GM10266 (cell line): ENCODE measurements at regions not wholly inside any gene's neighbourhood (a gene's known extent, or its start where the extent isn't known, plus 50 kb on each side); places are given as distances from the start of the nearest gene placed in this dataset.

Source experiments
- DNase-seq: peaks from one replicate; pipeline ENCODE4 v3.0.0; 2012; ENCODE audit errors: extremely low spot score
- TF ChIP-seq, protein P1 (sequence below): IDR thresholded peaks from 2 replicates; pipeline ENCODE4 v1.5.1; 2012; ENCODE audit warnings: mild to moderate bottlenecking, low read depth; ENCODE audit not compliant: control insufficient read depth, insufficient read depth; ENCODE audit errors: missing control alignments

DNA sequence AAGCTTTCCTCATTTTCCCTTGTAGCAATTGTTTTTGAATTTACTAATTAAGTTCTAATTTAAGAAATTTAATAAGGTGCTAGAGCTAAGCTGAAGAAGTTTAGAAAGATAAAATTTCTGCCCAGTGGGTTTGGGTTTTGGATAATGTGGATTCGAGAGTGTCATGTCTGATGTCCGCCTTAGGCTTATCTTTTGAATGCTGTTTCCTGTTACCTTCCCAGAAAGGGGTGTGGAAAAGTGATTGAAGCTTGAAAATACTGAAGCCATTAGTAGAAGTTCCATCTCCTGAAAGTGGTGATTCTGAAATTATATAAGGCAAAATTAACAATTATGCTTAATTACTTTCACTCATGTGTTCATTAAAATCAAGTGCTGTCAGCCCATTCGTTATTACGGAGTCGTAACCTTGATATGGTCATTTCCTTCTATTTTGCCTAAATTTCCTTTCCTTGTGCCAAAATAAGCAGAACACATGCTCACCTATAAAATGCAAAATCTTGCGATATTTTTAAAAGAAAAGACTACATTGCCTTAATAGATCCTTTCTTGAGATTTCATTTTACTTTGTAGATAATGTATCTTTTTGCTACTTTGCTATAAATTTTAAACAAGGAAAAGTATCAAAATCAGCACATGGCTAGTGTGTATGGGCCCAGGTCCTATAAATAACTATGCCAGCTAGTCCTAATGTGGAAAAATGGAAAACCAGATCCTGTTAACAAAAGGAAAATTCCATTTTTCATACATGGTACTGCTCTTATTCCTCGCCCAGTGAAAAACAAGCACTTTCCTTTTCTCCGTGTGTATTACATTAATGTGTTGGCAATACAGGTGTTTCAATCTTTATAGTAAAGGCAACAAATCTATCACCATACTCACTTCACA is 97.3 kb downstream of the ICOS start:
- DNase-seq, result no peak
- TF ChIP-seq, protein P1, sequence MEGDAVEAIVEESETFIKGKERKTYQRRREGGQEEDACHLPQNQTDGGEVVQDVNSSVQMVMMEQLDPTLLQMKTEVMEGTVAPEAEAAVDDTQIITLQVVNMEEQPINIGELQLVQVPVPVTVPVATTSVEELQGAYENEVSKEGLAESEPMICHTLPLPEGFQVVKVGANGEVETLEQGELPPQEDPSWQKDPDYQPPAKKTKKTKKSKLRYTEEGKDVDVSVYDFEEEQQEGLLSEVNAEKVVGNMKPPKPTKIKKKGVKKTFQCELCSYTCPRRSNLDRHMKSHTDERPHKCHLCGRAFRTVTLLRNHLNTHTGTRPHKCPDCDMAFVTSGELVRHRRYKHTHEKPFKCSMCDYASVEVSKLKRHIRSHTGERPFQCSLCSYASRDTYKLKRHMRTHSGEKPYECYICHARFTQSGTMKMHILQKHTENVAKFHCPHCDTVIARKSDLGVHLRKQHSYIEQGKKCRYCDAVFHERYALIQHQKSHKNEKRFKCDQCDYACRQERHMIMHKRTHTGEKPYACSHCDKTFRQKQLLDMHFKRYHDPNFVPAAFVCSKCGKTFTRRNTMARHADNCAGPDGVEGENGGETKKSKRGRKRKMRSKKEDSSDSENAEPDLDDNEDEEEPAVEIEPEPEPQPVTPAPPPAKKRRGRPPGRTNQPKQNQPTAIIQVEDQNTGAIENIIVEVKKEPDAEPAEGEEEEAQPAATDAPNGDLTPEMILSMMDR, result no peak

DNA sequence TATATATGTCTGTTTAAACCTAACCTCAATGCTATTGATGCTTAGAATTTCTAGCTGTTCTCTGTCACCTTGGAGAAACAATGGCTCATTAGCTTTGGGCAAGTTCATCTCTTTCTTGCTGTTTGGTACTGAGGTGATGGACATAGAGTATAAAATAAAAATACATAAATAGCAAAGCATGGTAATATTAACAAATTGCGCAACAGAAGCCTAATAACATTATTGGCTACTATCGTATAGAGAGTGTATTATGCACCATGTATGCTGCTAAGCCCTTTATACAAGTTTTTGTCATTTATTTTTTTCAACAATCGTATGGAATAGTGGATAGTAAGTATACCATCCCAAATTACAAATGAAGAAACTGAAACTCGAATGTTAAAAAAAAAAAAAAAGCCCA is 100.1 kb downstream of the ICOS start:
- no peak for DNase-seq
- TF ChIP-seq, protein P1, result no peak

GRCh38 chr2:204037286-204037685 is 100.7 kb downstream of the ICOS start:
- TF ChIP-seq, protein P1, result no peak
- DNase-seq, result no peak

- DNase-seq, result no peak
- TF ChIP-seq, protein P1, result no peak
Observed at GRCh38 chr2:204039298-204039838, 102.8 kb downstream of the ICOS start.

GRCh38 chr2:204040016-204040415 is 103.5 kb downstream of the ICOS start:
- TF ChIP-seq, protein P1, result no peak
- DNase-seq, result no peak

- TF ChIP-seq, protein P1, result no peak
- no peak for DNase-seq
Observed at GRCh38 chr2:204042401-204042800, 105.8 kb downstream of the ICOS start.

DNA sequence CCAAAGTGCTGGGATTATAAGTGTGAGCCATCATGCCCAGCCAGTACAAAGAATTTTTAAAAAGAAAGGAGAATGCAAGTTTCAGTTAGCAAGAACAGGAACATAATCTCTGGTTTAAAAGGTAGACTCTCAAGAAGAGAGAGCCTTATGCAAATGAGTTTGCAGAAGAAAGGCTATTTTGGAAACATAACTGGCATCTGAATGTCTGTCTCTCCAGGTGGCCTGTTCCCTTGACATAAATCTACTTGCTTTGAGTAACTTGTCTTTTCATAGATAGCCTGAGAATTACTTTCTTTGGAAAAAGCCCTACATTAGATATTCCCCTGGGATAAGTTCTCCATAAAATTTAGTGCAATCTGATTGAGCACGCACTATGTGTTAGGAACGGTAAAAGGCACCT is 109.6 kb downstream of the ICOS start:
- no peak for DNase-seq

More for the DNA sequence above, 109.6 kb downstream of the ICOS start:
- TF ChIP-seq, protein P1, result no peak
